Vagina (tissue), 2 donors: ENCODE measurements at regions not wholly inside any gene's neighbourhood (a gene's known extent, or its start where the extent isn't known, plus 50 kb on each side); places are given as distances from the start of the nearest gene placed in this dataset.
A peak's percentile ranks its signal among the peaks of the same experiment; 100 is the strongest.

ENCODE experiments used
- DNase-seq, 2 donors: peaks; one replicate each; pipeline ENCODE4 v3.0.0-alpha.2; 2017; ENCODE audit errors: extremely low spot score in 2 of 2
- H3K27ac ChIP-seq: fragments of 200-600 bp; sonication (generic); one replicate; pipeline ENCODE4 v1.5.1; 2019
- H3K27me3 ChIP-seq: fragments of 200-600 bp; sonication (generic); one replicate; pipeline ENCODE4 v1.5.1; 2019
- H3K36me3 ChIP-seq, 2 donors: fragments of 200-600 bp; sonication (generic); one replicate each; pipeline ENCODE4 v1.5.1; 2017 to 2019
- H3K4me1 ChIP-seq: fragments of 200-600 bp; sonication (generic); one replicate; pipeline ENCODE4 v1.5.1; 2019
- H3K4me3 ChIP-seq, 2 donors: fragments of 200-600 bp; sonication (generic); 1 replicate in 1 of 2; 2 replicates in 1 of 2; pipeline ENCODE4 v1.5.1; 2016 to 2019
- H3K9me3 ChIP-seq: fragments of 200-600 bp; sonication (generic); one replicate; pipeline ENCODE4 v1.5.1; 2019
- POLR2A ChIP-seq, 2 donors: fragments of 450-650 bp; IDR thresholded peaks; one replicate each; pipeline ENCODE4 v1.6.1; 2017; ENCODE audit warnings: antibody characterized with exemption in 2 of 2, mild to moderate bottlenecking in 2 of 2, moderate library complexity in 2 of 2
- POLR2AphosphoS5 ChIP-seq, 2 donors: sonication (generic); formaldehyde crosslinking; IDR thresholded peaks; one replicate each; pipeline ENCODE4 v1.9.0; 2017; ENCODE audit warnings: antibody characterized with exemption in 2 of 2, mild to moderate bottlenecking in 2 of 2, low read depth in 1 of 2; ENCODE audit not compliant: insufficient read depth in 1 of 2
- intact Hi-C: fragments of 100-400 bp; cut with DNase I; formaldehyde crosslinking; loops from one replicate; pipeline ENCODE4 v1.15.1; 2023
- TF ChIP-seq, protein P1 (sequence below), 3 experiments: fragments of 450-650 bp in 2 of 3; fragments of 200-600 bp in 1 of 3; sonication (generic) in 1 of 3; IDR thresholded peaks; one replicate each; pipeline ENCODE4 v1.5.1; 2017 to 2019; ENCODE audit warnings: antibody characterized with exemption in 3 of 3, mild to moderate bottlenecking in 2 of 3, moderate library complexity in 2 of 3

GRCh38 chr5:167570431-167570830 is 721.0 kb upstream of the WWC1 start:
- H3K9me3 ChIP-seq = no peaks in the 10 kb centered on the region
- no peak for DNase-seq
- intact Hi-C loops = no loop called here
- TF ChIP-seq, protein P1, sequence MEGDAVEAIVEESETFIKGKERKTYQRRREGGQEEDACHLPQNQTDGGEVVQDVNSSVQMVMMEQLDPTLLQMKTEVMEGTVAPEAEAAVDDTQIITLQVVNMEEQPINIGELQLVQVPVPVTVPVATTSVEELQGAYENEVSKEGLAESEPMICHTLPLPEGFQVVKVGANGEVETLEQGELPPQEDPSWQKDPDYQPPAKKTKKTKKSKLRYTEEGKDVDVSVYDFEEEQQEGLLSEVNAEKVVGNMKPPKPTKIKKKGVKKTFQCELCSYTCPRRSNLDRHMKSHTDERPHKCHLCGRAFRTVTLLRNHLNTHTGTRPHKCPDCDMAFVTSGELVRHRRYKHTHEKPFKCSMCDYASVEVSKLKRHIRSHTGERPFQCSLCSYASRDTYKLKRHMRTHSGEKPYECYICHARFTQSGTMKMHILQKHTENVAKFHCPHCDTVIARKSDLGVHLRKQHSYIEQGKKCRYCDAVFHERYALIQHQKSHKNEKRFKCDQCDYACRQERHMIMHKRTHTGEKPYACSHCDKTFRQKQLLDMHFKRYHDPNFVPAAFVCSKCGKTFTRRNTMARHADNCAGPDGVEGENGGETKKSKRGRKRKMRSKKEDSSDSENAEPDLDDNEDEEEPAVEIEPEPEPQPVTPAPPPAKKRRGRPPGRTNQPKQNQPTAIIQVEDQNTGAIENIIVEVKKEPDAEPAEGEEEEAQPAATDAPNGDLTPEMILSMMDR (IDR thresholded peaks at IDR 0.05) = no peak
- no peak for TF ChIP-seq POLR2AphosphoS5 (IDR thresholded peaks at IDR 0.05; ENCODE audit: insufficient read depth in 1 of 2, low read depth in 1 of 2)
- TF ChIP-seq POLR2A (IDR thresholded peaks at IDR 0.05) = no peak
- H3K4me3 ChIP-seq = no peak overlapping the region
- peaks cover 6% of the 10 kb centered on the region for H3K4me1 ChIP-seq
- no peaks in the 10 kb centered on the region for H3K27me3 ChIP-seq
- H3K36me3 ChIP-seq = no peaks in the 10 kb centered on the region
- no peak overlapping the region for H3K27ac ChIP-seq

DNA sequence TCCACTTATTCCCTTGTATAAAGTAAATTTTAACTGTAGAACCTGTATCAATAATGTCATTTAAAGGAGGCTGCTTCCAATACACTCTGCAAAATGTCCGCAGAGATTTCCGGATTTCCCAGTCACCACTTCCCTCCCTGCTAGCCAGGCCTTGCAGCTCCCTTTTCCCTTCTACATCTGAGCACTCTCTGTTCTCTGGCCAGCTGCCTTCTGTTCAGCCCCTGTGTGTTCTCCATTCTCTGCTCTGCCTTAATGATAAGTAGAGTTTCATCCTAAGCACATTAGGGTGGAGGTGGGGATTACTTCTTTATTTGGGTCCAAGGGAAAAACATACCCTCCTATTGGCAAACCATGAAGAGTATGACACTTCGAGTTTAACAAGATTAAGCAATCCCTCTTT is 719.6 kb upstream of the WWC1 start:
- Histone ChIP-seq H3K4me1 (peaks cover 6% of the 10 kb centered on the region), H3K9me3 (no peaks in the 10 kb centered on the region), H3K27me3 (no peaks in the 10 kb centered on the region), H3K27ac (no peak overlapping the region), H3K36me3 (no peaks in the 10 kb centered on the region), H3K4me3 (no peak overlapping the region)
- TF ChIP-seq POLR2AphosphoS5 (IDR thresholded peaks at IDR 0.05; ENCODE audit: insufficient read depth in 1 of 2, low read depth in 1 of 2) = no peak
- TF ChIP-seq, protein P1 (IDR thresholded peaks at IDR 0.05) = no peak
- TF ChIP-seq POLR2A (IDR thresholded peaks at IDR 0.05) = no peak
- intact Hi-C loops = no loop called here
- no peak for DNase-seq

DNA sequence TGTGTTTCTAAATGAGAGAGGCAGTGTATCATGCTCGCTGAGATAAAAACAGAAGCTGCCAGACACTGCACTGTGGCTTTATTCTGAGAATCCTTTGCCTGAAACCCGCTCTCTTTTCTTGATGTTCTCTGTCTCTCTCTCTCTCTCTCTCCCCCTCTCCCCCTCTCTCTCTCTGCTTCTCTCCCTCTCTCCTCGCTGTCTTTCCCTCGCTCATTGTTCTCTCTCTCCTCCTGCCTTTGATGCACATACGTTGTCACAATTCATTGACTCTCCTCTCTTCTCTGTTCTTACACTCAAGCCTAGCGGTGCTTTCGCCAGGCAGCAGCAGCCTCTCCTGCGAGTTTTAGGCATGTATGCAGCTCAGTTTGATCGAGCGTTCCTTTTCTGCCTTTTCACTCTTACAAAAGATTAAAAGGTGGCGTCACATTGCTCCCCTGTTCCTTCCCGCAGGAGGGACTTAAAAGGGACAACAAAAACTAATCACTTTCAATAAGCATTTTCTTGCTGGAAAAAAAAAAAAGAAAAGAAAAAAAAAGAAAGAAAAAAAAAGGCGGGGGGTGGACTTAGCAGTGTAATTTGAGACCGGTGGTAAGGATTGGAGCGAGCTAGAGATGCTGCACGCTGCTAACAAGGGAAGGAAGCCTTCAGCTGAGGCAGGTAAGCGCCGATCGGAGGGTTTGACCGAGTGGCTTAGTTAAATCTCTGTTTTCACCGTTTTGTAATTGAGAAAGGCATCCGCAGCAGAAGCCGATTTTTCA is 717.9 kb upstream of the WWC1 start:
- intact Hi-C loops = no loop called here
- no peak overlapping the region for H3K27ac ChIP-seq
- H3K27me3 ChIP-seq = no peaks in the 10 kb centered on the region

DNA sequence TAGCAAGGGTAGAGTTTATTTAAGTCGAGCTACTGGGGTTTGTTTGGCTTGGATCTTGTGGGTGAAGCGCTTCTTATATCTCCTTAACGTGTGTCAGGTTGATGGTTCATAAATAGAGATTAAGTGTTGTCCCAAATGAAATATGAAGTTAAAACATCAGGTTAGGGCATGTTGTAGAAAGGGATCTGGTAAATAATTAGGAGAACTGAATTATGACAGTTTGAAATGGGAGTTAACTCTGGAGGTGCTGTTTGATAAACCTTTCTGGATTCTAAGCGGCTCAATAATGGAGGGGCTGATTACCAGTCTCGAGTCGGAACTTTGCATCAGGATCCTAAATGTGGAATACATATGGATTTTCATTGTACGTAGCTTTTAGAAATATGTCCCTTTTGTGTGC is 717.0 kb upstream of the WWC1 start:
- no peaks in the 10 kb centered on the region for H3K36me3 ChIP-seq
- peaks cover 6% of the 10 kb centered on the region for H3K4me1 ChIP-seq
- intact Hi-C loops = no loop called here
- H3K27me3 ChIP-seq = no peaks in the 10 kb centered on the region
- H3K27ac ChIP-seq = no peak overlapping the region
- H3K9me3 ChIP-seq = no peaks in the 10 kb centered on the region
- H3K4me3 ChIP-seq = no peak overlapping the region
- DNase-seq = no peak
- TF ChIP-seq POLR2A (IDR thresholded peaks at IDR 0.05) (no peak), POLR2AphosphoS5 (IDR thresholded peaks at IDR 0.05; ENCODE audit: insufficient read depth in 1 of 2, low read depth in 1 of 2) (no peak)
- TF ChIP-seq, protein P1 (IDR thresholded peaks at IDR 0.05) = no peak

More for the DNA sequence above, 717.9 kb upstream of the WWC1 start:
- no peak for DNase-seq
- Histone ChIP-seq H3K9me3 (no peaks in the 10 kb centered on the region), H3K36me3 (no peaks in the 10 kb centered on the region), H3K4me3 (peak overlapping the region; percentile 11 to 21), H3K4me1 (peaks cover 6% of the 10 kb centered on the region)
- TF ChIP-seq POLR2A (IDR thresholded peaks at IDR 0.05) (no peak), POLR2AphosphoS5 (IDR thresholded peaks at IDR 0.05; ENCODE audit: insufficient read depth in 1 of 2, low read depth in 1 of 2) (no peak)
- TF ChIP-seq, protein P1 (IDR thresholded peaks at IDR 0.05) = no peak

DNA sequence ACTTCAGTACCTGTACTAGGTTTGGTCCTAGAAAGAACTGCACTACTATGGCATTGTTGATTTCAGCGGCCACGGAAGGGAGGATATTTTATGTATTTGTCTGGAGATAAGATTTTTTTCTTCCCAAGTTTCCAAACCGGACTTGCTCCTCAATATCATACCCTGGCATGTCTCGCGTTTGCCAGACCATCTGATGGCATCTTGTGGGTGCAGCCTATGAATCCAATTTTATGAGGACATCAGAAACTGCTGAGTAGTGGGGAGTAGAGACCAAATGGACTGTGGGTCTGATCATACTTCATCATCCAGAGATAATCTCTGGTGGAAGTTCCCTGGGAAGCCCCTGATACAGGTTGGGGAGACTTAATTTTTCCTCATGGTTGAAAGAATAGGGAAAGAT is 716.1 kb upstream of the WWC1 start:
- no peak overlapping the region for H3K27ac ChIP-seq
- TF ChIP-seq, protein P1 (IDR thresholded peaks at IDR 0.05) = no peak
- no peak for TF ChIP-seq POLR2AphosphoS5 (IDR thresholded peaks at IDR 0.05; ENCODE audit: insufficient read depth in 1 of 2, low read depth in 1 of 2)
- TF ChIP-seq POLR2A (IDR thresholded peaks at IDR 0.05) = no peak
- no peaks in the 10 kb centered on the region for H3K9me3 ChIP-seq
- H3K4me1 ChIP-seq = peaks cover 6% of the 10 kb centered on the region
- H3K27me3 ChIP-seq = no peaks in the 10 kb centered on the region
- DNase-seq = no peak
- H3K4me3 ChIP-seq = no peak overlapping the region
- no peaks in the 10 kb centered on the region for H3K36me3 ChIP-seq
- intact Hi-C loops = no loop called here
